HG02642 (cell line): ENCODE measurements at regions not wholly inside any gene's neighbourhood (a gene's known extent, or its start where the extent isn't known, plus 50 kb on each side); places are given as distances from the start of the nearest gene placed in this dataset.

ENCODE experiments used
- ATAC-seq: cut with Tn5 transposase; IDR thresholded peaks from one replicate; pipeline ENCODE4 v1.9.1; 2021; ENCODE audit warnings: mild to moderate bottlenecking; ENCODE audit not compliant: unreplicated experiment, poor library complexity

GRCh38 chr2:163302141-163302540 lies 433.7 kb downstream of the FIGN start:
- ATAC-seq: no peak

- no peak for ATAC-seq
Observed at GRCh38 chr2:163291790-163292189, 444.0 kb downstream of the FIGN start.

GRCh38 chr2:163281717-163282116 lies 443.1 kb upstream of the KCNH7 start:
- no peak for ATAC-seq

GRCh38 chr2:163269374-163270021 lies 430.9 kb upstream of the KCNH7 start:
- no peak for ATAC-seq

- ATAC-seq: no peak
Observed at GRCh38 chr2:163266772-163267171, 428.2 kb upstream of the KCNH7 start.

- ATAC-seq: no peak
Observed at GRCh38 chr2:163265562-163265961, 427.0 kb upstream of the KCNH7 start.

GRCh38 chr2:163264341-163264740 lies 425.8 kb upstream of the KCNH7 start:
- no peak for ATAC-seq

- no peak for ATAC-seq
Observed at GRCh38 chr2:163259489-163259888, 420.9 kb upstream of the KCNH7 start.

- ATAC-seq: no peak
Observed at GRCh38 chr2:163255086-163255485, 416.5 kb upstream of the KCNH7 start.

- ATAC-seq: no peak
Observed at GRCh38 chr2:163253621-163254285, 415.2 kb upstream of the KCNH7 start.

- ATAC-seq: no peak
Observed at GRCh38 chr2:163252199-163252598, 413.6 kb upstream of the KCNH7 start.

GRCh38 chr2:163248376-163249253 lies 410.0 kb upstream of the KCNH7 start:
- ATAC-seq: no peak

GRCh38 chr2:163247847-163248220 lies 409.3 kb upstream of the KCNH7 start:
- ATAC-seq: no peak

- no peak for ATAC-seq
Observed at GRCh38 chr2:163247156-163247846, 408.7 kb upstream of the KCNH7 start.

GRCh38 chr2:163246135-163246534 lies 407.6 kb upstream of the KCNH7 start:
- no peak for ATAC-seq

- ATAC-seq: no peak
Observed at GRCh38 chr2:163236553-163236952, 398.0 kb upstream of the KCNH7 start.

- ATAC-seq: no peak
Observed at GRCh38 chr2:163231666-163232065, 393.1 kb upstream of the KCNH7 start.

GRCh38 chr2:163213661-163214081 lies 375.1 kb upstream of the KCNH7 start:
- ATAC-seq: no peak

GRCh38 chr2:163210430-163210918 lies 371.9 kb upstream of the KCNH7 start:
- ATAC-seq: no peak

GRCh38 chr2:163207693-163208370 lies 369.3 kb upstream of the KCNH7 start:
- ATAC-seq: no peak
